Left ventricle myocardium inferior (tissue), 1 donor: ENCODE measurements at regions not wholly inside any gene's neighbourhood (a gene's known extent, or its start where the extent isn't known, plus 50 kb on each side); places are given as distances from the start of the nearest gene placed in this dataset. TPM values are rescaled to one million over a fixed set of nuclear protein-coding genes. Genes with fewer than 3 reads are reported as not detected.
"Not testable (repeated sequence)": the region's sequence is repeated elsewhere in the genome, so short reads cannot be mapped to it uniquely, and the experiment has no call there.

Source experiments
- DNase-seq: peaks from one replicate; pipeline ENCODE4 v3.0.0-alpha.2; 2020
- H3K27ac ChIP-seq: fragments of 200-600 bp; replicated peaks from 2 replicates; pipeline ENCODE4 v1.8.0; 2021
- H3K27me3 ChIP-seq: fragments of 200-600 bp; 2 replicates; pipeline ENCODE4 v1.8.0; 2021; ENCODE audit warnings: low read depth
- H3K36me3 ChIP-seq: fragments of 200-600 bp; 2 replicates; pipeline ENCODE4 v1.8.0; 2021
- H3K4me1 ChIP-seq: fragments of 200-600 bp; 2 replicates; pipeline ENCODE4 v1.8.0; 2021
- H3K4me3 ChIP-seq: fragments of 200-600 bp; 2 replicates; pipeline ENCODE4 v1.8.0; 2021; ENCODE audit warnings: mild to moderate bottlenecking, moderate library complexity
- H3K9me3 ChIP-seq: fragments of 200-600 bp; replicated peaks from 2 replicates; pipeline ENCODE4 v1.8.0; 2021
- intact Hi-C: fragments of 100-400 bp; cut with micrococcal nuclease; formaldehyde crosslinking; loops from one replicate; pipeline ENCODE4 v1.11.0; 2022
- microRNA-seq: library from miRNA; unstranded; fragments of <30 nt; microRNA quantifications from one replicate; pipeline ENCODE4 v1.2.0, GENCODE V29; 2020
- TF ChIP-seq, protein P1 (sequence below): fragments of 200-600 bp; IDR thresholded peaks from 2 replicates; pipeline ENCODE4 v1.8.0; 2021; ENCODE audit warnings: antibody characterized with exemption, mild to moderate bottlenecking, borderline replicate concordance
- donor health status: DM: no; HTN: yes; CAD: no; lungs with severe emphysema.

DNA sequence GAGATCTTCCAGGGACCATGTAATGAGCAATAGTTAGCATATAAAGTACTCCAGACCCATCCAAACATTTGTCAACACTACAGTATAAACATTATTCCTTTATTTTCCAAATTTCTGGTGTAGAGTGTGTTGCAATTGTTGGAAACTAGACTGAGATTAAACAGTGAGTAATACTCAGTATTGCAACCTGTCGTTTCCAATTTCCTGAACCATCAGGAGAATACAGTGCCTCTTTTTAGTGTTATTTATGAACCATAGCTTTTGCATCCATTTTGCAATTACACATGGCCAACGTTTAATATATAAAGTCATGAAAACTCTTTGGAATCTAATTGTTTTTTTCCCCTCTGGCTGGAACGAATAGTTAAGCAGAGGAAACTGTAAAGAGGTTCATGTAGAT, 58.3 kb upstream of the DHRSX start:
- intact Hi-C loops, result no loop called here
- Histone ChIP-seq H3K4me3 (no peak overlapping the region), H3K36me3 (no peaks in the 10 kb centered on the region), H3K4me1 (no peaks in the 10 kb centered on the region), H3K27ac (no peak overlapping the region), H3K27me3 (peaks cover 30% of the 10 kb centered on the region), H3K9me3 (no peaks in the 10 kb centered on the region)
- no peak for DNase-seq
- TF ChIP-seq, protein P1, sequence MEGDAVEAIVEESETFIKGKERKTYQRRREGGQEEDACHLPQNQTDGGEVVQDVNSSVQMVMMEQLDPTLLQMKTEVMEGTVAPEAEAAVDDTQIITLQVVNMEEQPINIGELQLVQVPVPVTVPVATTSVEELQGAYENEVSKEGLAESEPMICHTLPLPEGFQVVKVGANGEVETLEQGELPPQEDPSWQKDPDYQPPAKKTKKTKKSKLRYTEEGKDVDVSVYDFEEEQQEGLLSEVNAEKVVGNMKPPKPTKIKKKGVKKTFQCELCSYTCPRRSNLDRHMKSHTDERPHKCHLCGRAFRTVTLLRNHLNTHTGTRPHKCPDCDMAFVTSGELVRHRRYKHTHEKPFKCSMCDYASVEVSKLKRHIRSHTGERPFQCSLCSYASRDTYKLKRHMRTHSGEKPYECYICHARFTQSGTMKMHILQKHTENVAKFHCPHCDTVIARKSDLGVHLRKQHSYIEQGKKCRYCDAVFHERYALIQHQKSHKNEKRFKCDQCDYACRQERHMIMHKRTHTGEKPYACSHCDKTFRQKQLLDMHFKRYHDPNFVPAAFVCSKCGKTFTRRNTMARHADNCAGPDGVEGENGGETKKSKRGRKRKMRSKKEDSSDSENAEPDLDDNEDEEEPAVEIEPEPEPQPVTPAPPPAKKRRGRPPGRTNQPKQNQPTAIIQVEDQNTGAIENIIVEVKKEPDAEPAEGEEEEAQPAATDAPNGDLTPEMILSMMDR, result no peak

DNA sequence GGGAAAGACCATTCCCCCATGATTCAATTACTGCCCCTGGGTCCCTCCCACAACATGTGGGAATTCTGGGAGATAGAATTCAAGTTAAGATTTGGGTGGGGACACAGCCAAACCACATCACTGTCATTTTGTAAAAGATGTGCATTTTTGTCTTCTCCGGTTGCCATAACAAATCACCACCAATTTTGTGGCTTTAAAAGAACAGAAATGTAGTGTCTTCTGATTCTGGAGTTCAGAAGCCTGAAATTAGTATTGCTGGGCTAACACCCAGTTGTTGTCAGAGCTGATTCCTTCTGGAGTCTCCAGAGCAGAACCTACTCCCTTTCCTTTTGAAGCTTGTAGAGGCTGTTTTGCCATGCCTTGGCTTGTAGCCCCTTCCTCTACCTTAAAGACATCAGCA, 54.1 kb upstream of the DHRSX start:
- Histone ChIP-seq H3K36me3 (no peaks in the 10 kb centered on the region), H3K9me3 (no peaks in the 10 kb centered on the region), H3K27ac (no peak overlapping the region), H3K27me3 (peaks cover 51% of the 10 kb centered on the region), H3K4me3 (no peak overlapping the region), H3K4me1 (no peaks in the 10 kb centered on the region)
- TF ChIP-seq, protein P1, result no peak
- DNase-seq, result no peak
- intact Hi-C loops, result no loop called here

GRCh38 chrX:2554066-2554465, 53.3 kb upstream of the DHRSX start:
- peaks cover 51% of the 10 kb centered on the region for H3K27me3 ChIP-seq
- not testable (repeated sequence) for H3K9me3 ChIP-seq, H3K27ac ChIP-seq

GRCh38 chrX:2552621-2553201, 51.9 kb upstream of the DHRSX start:
- TF ChIP-seq, protein P1, result no peak
- Histone ChIP-seq H3K4me3 (no peak overlapping the region), H3K27ac (no peak overlapping the region), H3K36me3 (no peaks in the 10 kb centered on the region), H3K4me1 (no peaks in the 10 kb centered on the region), H3K9me3 (no peaks in the 10 kb centered on the region), H3K27me3 (peaks cover 51% of the 10 kb centered on the region)
- no peak for DNase-seq
- intact Hi-C loops, result no loop called here

More at GRCh38 chrX:2554066-2554465, 53.3 kb upstream of the DHRSX start:
- H3K4me1 ChIP-seq, DNase-seq, intact Hi-C loops, H3K36me3 ChIP-seq, H3K4me3 ChIP-seq: not testable (repeated sequence)

DNA sequence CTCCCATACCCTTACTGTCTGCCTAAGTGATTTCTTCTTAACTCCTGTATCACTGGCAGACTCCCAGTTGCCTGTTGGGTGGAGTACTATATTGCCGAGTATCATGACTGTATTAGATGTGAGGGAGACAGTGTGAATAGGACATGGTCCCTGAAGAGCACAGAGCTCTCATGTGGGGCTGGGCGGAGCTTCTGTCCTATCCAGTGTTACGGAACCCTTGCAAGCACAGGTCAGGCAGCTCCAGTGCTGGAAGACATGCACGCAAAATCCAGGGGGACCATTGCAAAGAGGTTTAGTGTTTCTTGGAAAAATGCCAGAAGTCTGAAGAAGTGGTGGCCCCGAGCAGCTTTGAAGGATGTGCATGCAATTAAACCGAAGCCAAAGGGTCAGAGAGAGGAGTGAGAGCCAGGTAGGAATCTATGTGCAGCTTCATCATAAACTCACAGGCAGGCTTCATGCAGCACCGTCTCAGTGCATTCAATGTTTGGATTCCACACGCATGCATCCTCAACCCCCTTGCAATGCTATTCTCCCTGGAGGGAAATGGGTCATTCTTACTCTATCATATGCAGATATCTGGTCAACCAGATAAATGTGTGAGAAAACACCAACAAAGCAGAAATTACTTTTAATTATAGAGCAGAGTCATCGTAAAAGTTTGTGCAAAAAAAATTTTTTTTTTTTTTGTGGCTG, 49.7 kb upstream of the DHRSX start:
- no peaks in the 10 kb centered on the region for H3K4me1 ChIP-seq
- no peak overlapping the region for H3K4me3 ChIP-seq
- H3K27me3 ChIP-seq, result peaks cover 29% of the 10 kb centered on the region
- TF ChIP-seq, protein P1, result no peak
- H3K36me3 ChIP-seq, result no peaks in the 10 kb centered on the region
- no peak for DNase-seq
- intact Hi-C loops, result no loop called here
- no peak overlapping the region for H3K27ac ChIP-seq
- peaks cover 5% of the 10 kb centered on the region for H3K9me3 ChIP-seq

Small RNA genes in the stretch of these regions (microRNA-seq; reads per million reads assigned to microRNA genes)
- not detected for gene MIR6089
